HG03025 (cell line): ENCODE measurements at regions not wholly inside any gene's neighbourhood (a gene's known extent, or its start where the extent isn't known, plus 50 kb on each side); places are given as distances from the start of the nearest gene placed in this dataset.

Source experiments
- ATAC-seq: cut with Tn5 transposase; IDR thresholded peaks from one replicate; pipeline ENCODE4 v1.9.1; 2021; ENCODE audit warnings: mild to moderate bottlenecking, moderate library complexity; ENCODE audit not compliant: unreplicated experiment, low FRiP score

GRCh38 chr1:218669431-218669830 lies 324.3 kb downstream of the TGFB2 start:
- no peak for ATAC-seq

DNA sequence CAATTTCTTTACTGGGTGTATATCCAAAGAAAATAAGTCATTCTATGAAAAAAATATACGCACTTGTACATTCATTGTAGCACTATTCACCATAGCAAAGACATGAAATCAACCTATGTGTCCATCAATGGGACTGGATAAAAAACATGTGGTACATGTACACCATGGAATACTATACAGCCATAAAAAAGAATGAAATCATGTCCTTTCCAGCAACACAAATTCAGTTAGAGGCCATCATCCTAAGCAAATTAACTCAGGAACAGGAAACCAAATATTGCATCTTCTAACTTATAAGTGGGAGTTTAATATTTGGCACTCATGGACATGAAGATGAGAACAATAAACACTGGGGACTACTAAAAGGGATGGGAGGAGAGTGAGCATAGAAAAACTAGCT lies 325.7 kb downstream of the TGFB2 start:
- ATAC-seq, result no peak

- no peak for ATAC-seq
These were observed 326.4 kb downstream of the TGFB2 start for GRCh38 chr1:218671573-218671972.

DNA sequence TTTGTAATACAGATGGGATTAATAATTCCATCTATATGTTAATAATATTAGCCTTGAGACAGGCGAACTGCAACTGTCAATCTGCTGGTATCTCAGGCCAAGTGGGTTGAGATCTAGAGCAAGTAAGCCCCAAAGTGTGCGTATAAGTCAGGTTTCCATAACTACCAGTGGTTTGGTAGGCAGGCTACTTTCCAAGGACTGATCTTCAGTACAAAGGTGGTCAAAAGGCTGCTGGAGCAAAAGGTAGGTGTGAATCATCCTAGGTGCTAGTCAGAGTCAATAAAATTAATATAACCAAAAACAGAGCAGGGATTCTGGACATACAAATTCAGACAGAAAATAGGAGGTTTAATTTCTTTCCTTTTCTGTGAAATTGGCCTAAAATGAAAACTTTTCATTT lies 328.0 kb downstream of the TGFB2 start:
- no peak for ATAC-seq

- ATAC-seq, result no peak
These were observed 329.2 kb downstream of the TGFB2 start for GRCh38 chr1:218674280-218674773.

- no peak for ATAC-seq
These were observed 331.9 kb downstream of the TGFB2 start for GRCh38 chr1:218677026-218677425.

DNA sequence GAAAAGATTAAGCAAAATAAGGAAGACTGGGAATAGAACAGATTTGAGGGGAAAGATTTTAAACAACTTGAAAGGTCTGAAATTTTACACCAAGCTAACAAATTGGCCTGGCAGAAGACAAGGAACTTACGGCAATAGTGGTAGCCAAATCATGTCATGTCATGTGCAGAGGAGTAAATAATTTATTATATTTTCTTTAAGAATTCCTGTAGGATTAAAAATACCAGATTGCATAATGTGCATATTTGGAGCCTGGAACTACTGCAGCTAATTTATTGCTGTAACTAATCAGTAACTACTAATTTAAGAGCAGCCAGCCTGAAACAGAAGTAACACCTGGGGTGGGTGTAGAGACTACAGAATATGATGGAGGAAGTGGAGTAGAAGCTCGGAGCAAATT lies 334.3 kb downstream of the TGFB2 start:
- ATAC-seq, result no peak

DNA sequence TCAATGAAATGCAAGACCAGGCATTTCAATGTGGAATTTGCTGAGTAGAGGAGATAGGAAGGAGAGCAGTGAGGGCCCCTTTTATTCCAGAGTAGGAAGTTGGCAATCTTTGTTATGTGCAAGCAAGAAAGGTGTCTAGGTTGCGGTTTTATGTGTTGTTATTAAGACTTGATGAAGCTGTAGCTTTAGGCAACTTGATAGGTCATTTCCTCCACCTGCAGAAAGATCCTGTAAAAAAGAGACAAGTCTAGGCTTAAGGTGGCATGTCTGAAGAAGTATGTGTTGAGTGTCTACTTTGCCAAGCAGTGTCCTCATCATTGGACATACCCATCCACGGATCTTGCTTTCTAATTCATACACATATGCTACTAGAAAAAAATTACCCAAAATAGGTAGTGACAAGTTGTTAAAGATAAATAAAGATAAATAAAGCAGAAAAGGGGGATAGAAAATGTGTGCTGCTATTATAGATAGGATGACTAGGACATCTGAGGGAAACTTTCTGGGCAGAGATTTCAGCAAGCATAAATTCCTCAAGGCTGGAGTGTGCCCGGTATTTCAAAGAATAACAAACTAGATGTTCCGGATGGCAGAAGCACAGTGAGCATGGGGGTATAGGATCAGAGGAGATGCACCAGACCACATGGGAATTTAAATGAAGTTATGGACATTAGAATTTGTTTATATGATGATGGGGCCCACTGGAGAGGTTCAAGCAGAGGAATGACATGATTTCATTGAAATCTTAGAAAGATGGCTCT lies 335.0 kb downstream of the TGFB2 start:
- no peak for ATAC-seq

GRCh38 chr1:218683242-218683641 lies 338.1 kb downstream of the TGFB2 start:
- no peak for ATAC-seq

- no peak for ATAC-seq
These were observed 341.1 kb downstream of the TGFB2 start for GRCh38 chr1:218686258-218686657.

DNA sequence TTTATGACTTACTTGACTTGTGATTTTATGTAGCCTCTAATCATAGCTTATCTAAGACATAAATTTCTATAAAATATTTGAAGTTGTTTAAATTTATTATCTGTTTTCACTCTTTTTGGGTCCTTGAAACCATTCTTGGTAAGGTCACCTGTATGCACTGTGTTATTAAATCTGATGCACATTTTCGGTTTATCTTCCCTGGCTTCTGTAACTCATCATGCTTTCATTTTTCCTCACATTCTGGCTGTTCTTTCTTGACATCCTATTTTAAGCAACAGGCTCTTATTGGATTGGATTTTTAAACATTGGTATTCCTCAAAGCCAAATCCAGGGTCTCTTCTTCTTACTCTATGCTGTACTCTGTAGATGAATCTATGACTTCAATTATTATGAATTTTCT lies 341.6 kb downstream of the TGFB2 start:
- no peak for ATAC-seq

GRCh38 chr1:218692808-218693207 lies 347.7 kb downstream of the TGFB2 start:
- ATAC-seq, result no peak

DNA sequence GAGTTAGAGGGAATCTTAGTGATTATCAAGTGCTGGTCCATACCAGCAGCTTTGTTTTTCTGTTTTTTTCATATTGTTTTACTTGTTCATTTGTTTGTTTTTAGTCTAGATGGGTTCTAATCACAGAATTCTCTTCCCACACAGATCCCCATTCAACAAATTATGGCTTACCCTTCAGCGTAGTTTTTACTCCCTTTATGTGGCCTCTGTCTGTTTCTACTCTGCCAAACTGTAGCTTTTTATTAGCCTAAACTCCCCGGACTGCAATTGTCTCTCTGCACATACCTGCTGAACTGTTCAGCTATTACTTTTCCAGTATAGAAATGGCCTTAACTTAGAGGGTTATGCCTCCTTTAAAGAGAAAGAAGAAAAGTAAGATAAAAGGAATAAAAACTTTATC lies 348.5 kb downstream of the TGFB2 start:
- no peak for ATAC-seq

GRCh38 chr1:218694085-218694484 lies 348.9 kb downstream of the TGFB2 start:
- ATAC-seq, result no peak

GRCh38 chr1:218694636-218695035 lies 349.5 kb downstream of the TGFB2 start:
- ATAC-seq, result no peak

- ATAC-seq, result no peak
These were observed 350.4 kb downstream of the TGFB2 start for GRCh38 chr1:218695525-218695924.

GRCh38 chr1:218698141-218698540 lies 353.0 kb downstream of the TGFB2 start:
- no peak for ATAC-seq

DNA sequence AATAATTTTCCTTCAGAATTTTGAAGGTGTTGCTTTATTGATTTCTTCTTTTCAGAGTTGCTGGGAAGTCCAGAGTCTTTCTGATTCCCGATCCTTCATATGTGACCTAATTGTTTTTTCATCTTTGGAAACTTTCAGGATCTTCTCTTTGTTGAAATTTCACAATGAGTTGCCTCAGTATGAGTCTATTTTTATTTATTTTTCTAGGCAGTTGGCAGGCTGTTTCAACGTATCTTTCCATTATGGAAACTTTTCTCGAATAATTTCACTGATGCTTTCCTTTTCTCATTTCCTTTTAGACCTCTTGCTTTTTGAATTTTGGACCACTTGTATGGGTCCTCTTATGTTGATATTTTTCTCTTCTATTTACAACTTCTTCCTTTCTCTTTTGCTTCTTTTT lies 354.3 kb downstream of the TGFB2 start:
- no peak for ATAC-seq

DNA sequence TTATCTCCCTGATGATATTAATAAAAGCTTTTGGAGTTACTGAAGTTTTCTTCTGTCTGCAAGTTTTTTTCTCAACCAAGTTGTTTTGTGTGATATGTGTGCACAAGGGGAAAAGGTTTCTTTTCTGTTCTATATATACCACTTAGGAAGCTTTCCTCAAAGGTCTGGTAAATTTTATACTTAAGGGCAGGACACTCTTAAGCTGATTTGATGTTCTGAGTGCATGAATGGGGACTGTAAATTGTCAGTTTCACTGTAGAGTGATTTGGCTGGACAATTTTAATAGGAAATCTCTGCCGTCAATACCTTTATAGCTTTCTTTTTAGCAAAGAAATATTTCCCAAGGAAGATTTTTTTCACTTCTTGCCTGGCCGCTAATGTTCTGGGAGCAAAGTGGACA lies 354.7 kb downstream of the TGFB2 start:
- no peak for ATAC-seq

DNA sequence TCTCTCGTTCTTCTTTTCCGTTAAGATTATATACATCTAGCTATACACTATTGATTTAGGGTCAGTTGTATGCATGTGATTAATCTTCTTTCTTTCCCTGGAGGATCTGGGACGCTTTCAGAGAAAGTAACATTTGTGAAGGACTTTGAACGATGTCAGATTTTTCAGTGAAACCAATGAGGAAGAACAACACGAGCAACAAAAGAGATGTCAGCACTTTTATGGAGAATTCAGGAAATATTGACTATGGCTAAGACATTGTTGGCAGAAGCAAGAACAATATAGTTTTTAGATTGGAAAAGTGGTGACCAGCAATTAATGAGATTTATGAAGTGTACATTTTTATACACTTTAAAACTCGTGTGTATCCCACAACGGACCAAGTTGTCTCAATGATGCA lies 355.5 kb downstream of the TGFB2 start:
- ATAC-seq, result no peak

DNA sequence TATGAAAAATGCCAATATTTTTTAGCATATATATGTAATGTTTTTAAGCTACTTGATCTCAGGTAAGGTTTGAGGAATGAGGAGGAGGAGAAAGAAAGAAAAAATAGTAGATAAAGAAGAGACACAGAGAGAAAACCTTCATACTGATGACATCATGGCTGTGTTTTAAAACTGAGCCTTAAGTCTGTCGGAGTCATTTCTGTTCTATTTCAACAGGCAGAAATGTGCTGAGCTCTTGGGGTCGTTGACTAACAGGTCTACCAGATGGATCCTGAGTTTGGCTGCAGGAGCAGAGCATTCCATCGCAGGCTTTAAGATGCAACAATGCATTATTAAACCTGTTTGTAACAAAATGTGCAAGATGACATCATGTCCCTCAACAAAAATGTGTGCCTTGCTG lies 356.0 kb downstream of the TGFB2 start:
- ATAC-seq, result no peak

DNA sequence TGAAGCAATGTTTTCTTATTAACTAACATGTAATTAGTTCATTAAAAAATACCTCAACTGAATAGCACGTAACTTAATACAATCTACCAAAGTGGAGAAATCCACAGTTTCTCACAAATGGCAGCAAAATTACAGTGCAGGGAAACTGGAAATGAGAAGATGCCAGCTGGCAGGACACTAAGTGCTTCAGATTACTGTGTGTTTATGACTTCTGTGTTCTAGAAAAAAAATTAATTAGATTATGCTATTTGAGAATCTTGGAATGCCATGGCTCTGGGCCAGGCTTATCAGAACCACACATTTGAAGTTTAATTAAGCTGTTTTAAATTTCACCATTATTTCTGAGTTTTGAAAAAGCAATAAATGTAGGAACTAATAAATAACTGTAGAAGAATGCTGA lies 357.6 kb downstream of the TGFB2 start:
- ATAC-seq, result no peak

GRCh38 chr1:218703836-218704235 lies 358.7 kb downstream of the TGFB2 start:
- no peak for ATAC-seq
